ENCODE measurements at regions not wholly inside any gene's neighbourhood (a gene's known extent, or its start where the extent isn't known, plus 50 kb on each side); places are given as distances from the start of the nearest gene placed in this dataset.

DNA sequence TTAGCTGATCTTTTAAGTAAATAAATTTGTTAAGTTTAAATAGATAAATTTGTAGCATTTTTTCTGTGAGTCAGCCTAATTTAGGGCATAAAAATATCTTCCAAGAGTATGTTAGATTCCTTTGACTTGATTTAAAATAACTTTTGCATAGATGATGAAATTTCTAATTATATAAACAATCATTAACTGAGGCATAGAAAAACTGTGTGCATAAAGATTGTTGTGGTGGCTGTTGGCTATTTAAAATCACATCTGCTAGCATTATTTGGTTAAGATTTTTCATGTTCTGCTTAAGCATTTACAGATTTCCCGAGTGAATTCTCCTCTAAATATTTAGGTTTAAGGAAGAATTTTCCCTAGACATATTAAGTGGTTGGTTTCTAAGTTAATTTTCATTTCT is 223.2 kb downstream of the FSCB start:
- ATAC-seq (ENCODE audit: insufficient read depth, low read depth) (no peak), DNase-seq (no peak)
- H3K27me3 ChIP-seq (ENCODE audit: insufficient read depth, low read length, poor library complexity) = no peaks in the 10 kb centered on the region
- H3K79me2 ChIP-seq (ENCODE audit: insufficient read depth, low read length) = no peaks in the 10 kb centered on the region
- no peak overlapping the region for H3K4me2 ChIP-seq (ENCODE audit: insufficient read depth, low read length)
- no peaks in the 10 kb centered on the region for H3K36me3 ChIP-seq (ENCODE audit: insufficient read depth, low read length)
- TF ChIP-seq, protein P1, sequence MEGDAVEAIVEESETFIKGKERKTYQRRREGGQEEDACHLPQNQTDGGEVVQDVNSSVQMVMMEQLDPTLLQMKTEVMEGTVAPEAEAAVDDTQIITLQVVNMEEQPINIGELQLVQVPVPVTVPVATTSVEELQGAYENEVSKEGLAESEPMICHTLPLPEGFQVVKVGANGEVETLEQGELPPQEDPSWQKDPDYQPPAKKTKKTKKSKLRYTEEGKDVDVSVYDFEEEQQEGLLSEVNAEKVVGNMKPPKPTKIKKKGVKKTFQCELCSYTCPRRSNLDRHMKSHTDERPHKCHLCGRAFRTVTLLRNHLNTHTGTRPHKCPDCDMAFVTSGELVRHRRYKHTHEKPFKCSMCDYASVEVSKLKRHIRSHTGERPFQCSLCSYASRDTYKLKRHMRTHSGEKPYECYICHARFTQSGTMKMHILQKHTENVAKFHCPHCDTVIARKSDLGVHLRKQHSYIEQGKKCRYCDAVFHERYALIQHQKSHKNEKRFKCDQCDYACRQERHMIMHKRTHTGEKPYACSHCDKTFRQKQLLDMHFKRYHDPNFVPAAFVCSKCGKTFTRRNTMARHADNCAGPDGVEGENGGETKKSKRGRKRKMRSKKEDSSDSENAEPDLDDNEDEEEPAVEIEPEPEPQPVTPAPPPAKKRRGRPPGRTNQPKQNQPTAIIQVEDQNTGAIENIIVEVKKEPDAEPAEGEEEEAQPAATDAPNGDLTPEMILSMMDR (IDR thresholded peaks at IDR 0.05; ENCODE audit: borderline replicate concordance, extremely low read depth, low read length, poor library complexity, severe bottlenecking) = no peak
- TF ChIP-seq EZH2 (IDR thresholded peaks at IDR 0.05; ENCODE audit: borderline replicate concordance, low read depth, low read length, severe bottlenecking) = no peak
- no peak overlapping the region for H2AFZ ChIP-seq (ENCODE audit: low read depth, low read length)
- no peaks in the 10 kb centered on the region for H3K4me1 ChIP-seq (ENCODE audit: insufficient read depth, low read length)
- H3K4me3 ChIP-seq (ENCODE audit: low read depth in 1 of 2, low read length in 2 of 2) = no peak overlapping the region
- no peak overlapping the region for H3K27ac ChIP-seq (ENCODE audit: low read length)
- no peak overlapping the region for H3K9ac ChIP-seq (ENCODE audit: low read depth, low read length)
- H3K9me3 ChIP-seq (ENCODE audit: insufficient read depth, low read length, severe bottlenecking) = no peaks in the 10 kb centered on the region
- no peaks in the 10 kb centered on the region for H4K20me1 ChIP-seq (ENCODE audit: insufficient read depth, low read length)

DNA sequence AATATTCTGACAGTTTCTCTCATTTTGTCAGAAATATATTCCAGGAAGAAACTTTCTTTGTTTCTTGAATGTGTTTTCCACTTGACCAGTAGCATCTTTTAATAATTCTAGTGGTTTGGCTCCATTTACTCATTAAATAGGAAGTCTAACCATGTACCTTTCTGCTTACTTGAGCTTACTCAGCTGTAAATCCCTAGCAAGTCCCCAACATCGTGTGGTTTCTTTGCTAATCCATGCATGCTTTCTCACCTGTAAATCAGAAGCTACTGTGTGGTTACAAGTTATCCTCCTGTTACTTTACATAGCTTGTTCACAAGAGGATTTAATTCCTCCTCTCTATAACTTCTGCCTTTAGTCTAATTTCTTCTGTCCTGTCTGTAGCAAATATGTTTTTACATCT is 227.7 kb downstream of the FSCB start:
- H2AFZ ChIP-seq (ENCODE audit: low read depth, low read length) = no peak overlapping the region
- H3K79me2 ChIP-seq (ENCODE audit: insufficient read depth, low read length) = no peaks in the 10 kb centered on the region
- no peak for TF ChIP-seq EZH2 (IDR thresholded peaks at IDR 0.05; ENCODE audit: borderline replicate concordance, low read depth, low read length, severe bottlenecking)
- TF ChIP-seq, protein P1 (IDR thresholded peaks at IDR 0.05; ENCODE audit: borderline replicate concordance, extremely low read depth, low read length, poor library complexity, severe bottlenecking) = no peak
- no peak overlapping the region for H3K27ac ChIP-seq (ENCODE audit: low read length)
- no peak overlapping the region for H3K9ac ChIP-seq (ENCODE audit: low read depth, low read length)
- ATAC-seq (ENCODE audit: insufficient read depth, low read depth) = no peak
- DNase-seq = no peak
- no peaks in the 10 kb centered on the region for H3K9me3 ChIP-seq (ENCODE audit: insufficient read depth, low read length, severe bottlenecking)
- H3K4me2 ChIP-seq (ENCODE audit: insufficient read depth, low read length) = no peak overlapping the region
- no peaks in the 10 kb centered on the region for H3K4me1 ChIP-seq (ENCODE audit: insufficient read depth, low read length)
- H3K4me3 ChIP-seq (ENCODE audit: low read depth in 1 of 2, low read length in 2 of 2) = no peak overlapping the region
- H3K36me3 ChIP-seq (ENCODE audit: insufficient read depth, low read length) = no peaks in the 10 kb centered on the region
- H4K20me1 ChIP-seq (ENCODE audit: insufficient read depth, low read length) = no peaks in the 10 kb centered on the region
- no peaks in the 10 kb centered on the region for H3K27me3 ChIP-seq (ENCODE audit: insufficient read depth, low read length, poor library complexity)

DNA sequence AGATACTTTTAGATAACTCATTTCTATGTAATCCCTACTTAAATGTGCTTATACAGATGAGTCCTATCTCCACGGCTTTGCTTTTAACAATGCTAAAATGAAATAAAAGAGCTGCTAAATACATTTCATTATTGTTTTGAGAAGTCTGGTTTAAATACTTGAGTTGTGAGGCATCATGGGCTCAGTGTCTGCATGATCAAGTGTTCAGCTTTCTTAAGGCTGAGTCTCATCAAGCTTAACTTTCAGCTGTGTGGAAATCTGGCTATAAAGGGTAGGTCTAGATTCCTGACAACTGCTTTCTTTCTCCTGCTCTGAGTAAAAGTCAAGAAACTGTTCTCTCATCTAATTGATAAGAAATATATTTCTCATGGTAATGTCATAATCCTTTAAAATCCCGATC is 235.4 kb downstream of the FSCB start:
- H3K36me3 ChIP-seq (ENCODE audit: insufficient read depth, low read length) = no peaks in the 10 kb centered on the region
- TF ChIP-seq EZH2 (IDR thresholded peaks at IDR 0.05; ENCODE audit: borderline replicate concordance, low read depth, low read length, severe bottlenecking) = no peak
- TF ChIP-seq, protein P1 (IDR thresholded peaks at IDR 0.05; ENCODE audit: borderline replicate concordance, extremely low read depth, low read length, poor library complexity, severe bottlenecking) = no peak
- ATAC-seq (ENCODE audit: insufficient read depth, low read depth) = no peak
- no peak overlapping the region for H3K9ac ChIP-seq (ENCODE audit: low read depth, low read length)
- no peak overlapping the region for H3K4me2 ChIP-seq (ENCODE audit: insufficient read depth, low read length)
- H3K4me1 ChIP-seq (ENCODE audit: insufficient read depth, low read length) = no peaks in the 10 kb centered on the region
- no peak overlapping the region for H2AFZ ChIP-seq (ENCODE audit: low read depth, low read length)
- no peak for DNase-seq
- no peak overlapping the region for H3K27ac ChIP-seq (ENCODE audit: low read length)
- H3K4me3 ChIP-seq (ENCODE audit: low read depth in 1 of 2, low read length in 2 of 2) = no peak overlapping the region
- no peaks in the 10 kb centered on the region for H3K27me3 ChIP-seq (ENCODE audit: insufficient read depth, low read length, poor library complexity)
- no peaks in the 10 kb centered on the region for H4K20me1 ChIP-seq (ENCODE audit: insufficient read depth, low read length)
- no peaks in the 10 kb centered on the region for H3K79me2 ChIP-seq (ENCODE audit: insufficient read depth, low read length)
- no peaks in the 10 kb centered on the region for H3K9me3 ChIP-seq (ENCODE audit: insufficient read depth, low read length, severe bottlenecking)

DNA sequence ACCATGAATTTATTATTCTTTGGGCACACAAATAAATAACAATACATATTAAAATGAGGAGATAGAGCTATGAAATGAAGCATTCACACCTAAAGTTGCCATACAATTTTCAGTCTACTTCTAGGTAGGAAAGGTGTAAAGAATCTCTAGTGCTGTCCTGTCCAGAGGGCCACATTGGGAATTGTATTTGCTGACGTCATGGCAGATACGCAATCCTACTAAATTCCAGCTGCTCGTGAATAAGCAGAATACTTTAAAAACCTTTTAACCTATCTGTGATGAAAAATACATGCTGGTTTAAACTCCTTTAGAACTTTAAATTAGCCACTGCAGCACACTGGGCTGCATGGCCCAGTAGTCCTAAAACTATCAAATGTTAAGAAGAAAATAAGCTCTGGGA is 236.1 kb downstream of the FSCB start:
- no peak for ATAC-seq (ENCODE audit: insufficient read depth, low read depth)
- TF ChIP-seq, protein P1 (IDR thresholded peaks at IDR 0.05; ENCODE audit: borderline replicate concordance, extremely low read depth, low read length, poor library complexity, severe bottlenecking) = no peak
- no peak for TF ChIP-seq EZH2 (IDR thresholded peaks at IDR 0.05; ENCODE audit: borderline replicate concordance, low read depth, low read length, severe bottlenecking)
- H3K27ac ChIP-seq (ENCODE audit: low read length) = no peak overlapping the region
- no peak overlapping the region for H3K9ac ChIP-seq (ENCODE audit: low read depth, low read length)
- H2AFZ ChIP-seq (ENCODE audit: low read depth, low read length) = no peak overlapping the region
- no peak overlapping the region for H3K4me3 ChIP-seq (ENCODE audit: low read depth in 1 of 2, low read length in 2 of 2)
- no peaks in the 10 kb centered on the region for H3K9me3 ChIP-seq (ENCODE audit: insufficient read depth, low read length, severe bottlenecking)
- no peaks in the 10 kb centered on the region for H3K4me1 ChIP-seq (ENCODE audit: insufficient read depth, low read length)
- no peak for DNase-seq
- H3K4me2 ChIP-seq (ENCODE audit: insufficient read depth, low read length) = no peak overlapping the region
- no peaks in the 10 kb centered on the region for H3K79me2 ChIP-seq (ENCODE audit: insufficient read depth, low read length)
- H4K20me1 ChIP-seq (ENCODE audit: insufficient read depth, low read length) = no peaks in the 10 kb centered on the region
- H3K27me3 ChIP-seq (ENCODE audit: insufficient read depth, low read length, poor library complexity) = no peaks in the 10 kb centered on the region
- no peaks in the 10 kb centered on the region for H3K36me3 ChIP-seq (ENCODE audit: insufficient read depth, low read length)

Data from DND-41 (cell line).